ENCODE measurements at regions not wholly inside any gene's neighbourhood (a gene's known extent, or its start where the extent isn't known, plus 50 kb on each side); places are given as distances from the start of the nearest gene placed in this dataset.
A peak's percentile ranks its signal among the peaks of the same experiment; 100 is the strongest.

GRCh38 chr1:234986750-234987414 is 141.8 kb downstream of the TOMM20 start:
- no peak overlapping the region for H3K4me3 ChIP-seq
- no peaks in the 10 kb centered on the region for H3K9me3 ChIP-seq
- H3K27me3 ChIP-seq: no peaks in the 10 kb centered on the region
- H3K36me3 ChIP-seq: peaks cover 2% of the 10 kb centered on the region; the same call in 1 of the 2 replicates
- DNase-seq: no peak

- Histone ChIP-seq H3K27me3 (no peaks in the 10 kb centered on the region), H3K9me3 (no peaks in the 10 kb centered on the region), H3K36me3 (peaks cover 2% of the 10 kb centered on the region; the same call in 1 of the 2 replicates), H3K4me3 (no peak overlapping the region)
- DNase-seq: no peak
These were observed 142.9 kb downstream of the TOMM20 start for GRCh38 chr1:234985516-234986294.

GRCh38 chr1:234985007-234985370 is 143.6 kb downstream of the TOMM20 start:
- H3K27me3 ChIP-seq: no peaks in the 10 kb centered on the region
- H3K4me3 ChIP-seq: no peak overlapping the region
- no peak for DNase-seq
- H3K9me3 ChIP-seq: no peaks in the 10 kb centered on the region
- peaks cover 2% of the 10 kb centered on the region; the same call in 1 of the 2 replicates for H3K36me3 ChIP-seq

- no peaks in the 10 kb centered on the region for H3K27me3 ChIP-seq
- H3K9me3 ChIP-seq: no peaks in the 10 kb centered on the region
- no peak overlapping the region for H3K4me3 ChIP-seq
- H3K36me3 ChIP-seq: peaks cover 2% of the 10 kb centered on the region; the same call in 1 of the 2 replicates
- DNase-seq: no peak
These were observed 144.9 kb downstream of the TOMM20 start for GRCh38 chr1:234983564-234984238.

GRCh38 chr1:234981758-234982157 is 146.9 kb downstream of the TOMM20 start:
- H3K36me3 ChIP-seq: no peaks in the 10 kb centered on the region
- DNase-seq: no peak
- no peaks in the 10 kb centered on the region for H3K9me3 ChIP-seq
- H3K4me3 ChIP-seq: no peak overlapping the region
- H3K27me3 ChIP-seq: no peaks in the 10 kb centered on the region

GRCh38 chr1:234980645-234981396 is 147.8 kb downstream of the TOMM20 start:
- Histone ChIP-seq H3K27me3 (no peaks in the 10 kb centered on the region), H3K4me3 (no peak overlapping the region), H3K9me3 (no peaks in the 10 kb centered on the region), H3K36me3 (no peaks in the 10 kb centered on the region)
- peak; percentile 99 for DNase-seq

GRCh38 chr1:234980291-234980644 is 148.4 kb downstream of the TOMM20 start:
- no peak for DNase-seq
- no peak overlapping the region for H3K4me3 ChIP-seq

GRCh38 chr1:234979296-234980279 is 149.0 kb downstream of the TOMM20 start:
- no peak overlapping the region for H3K4me3 ChIP-seq
- no peaks in the 10 kb centered on the region for H3K36me3 ChIP-seq
- no peaks in the 10 kb centered on the region for H3K27me3 ChIP-seq
- H3K9me3 ChIP-seq: no peaks in the 10 kb centered on the region
- DNase-seq: no peak

More at GRCh38 chr1:234980291-234980644, 148.4 kb downstream of the TOMM20 start:
- Histone ChIP-seq H3K36me3 (no peaks in the 10 kb centered on the region), H3K27me3 (no peaks in the 10 kb centered on the region), H3K9me3 (no peaks in the 10 kb centered on the region)

GRCh38 chr1:234978397-234979295 is 150.0 kb downstream of the TOMM20 start:
- DNase-seq: peak; percentile 82
- H3K36me3 ChIP-seq: no peaks in the 10 kb centered on the region
- H3K4me3 ChIP-seq: no peak overlapping the region

GRCh38 chr1:234977875-234978396 is 150.7 kb downstream of the TOMM20 start:
- Histone ChIP-seq H3K27me3 (no peaks in the 10 kb centered on the region), H3K36me3 (no peaks in the 10 kb centered on the region), H3K9me3 (no peaks in the 10 kb centered on the region), H3K4me3 (no peak overlapping the region)
- DNase-seq: no peak

More at GRCh38 chr1:234978397-234979295, 150.0 kb downstream of the TOMM20 start:
- no peaks in the 10 kb centered on the region for H3K27me3 ChIP-seq
- H3K9me3 ChIP-seq: no peaks in the 10 kb centered on the region

- no peaks in the 10 kb centered on the region for H3K27me3 ChIP-seq
- no peak overlapping the region for H3K4me3 ChIP-seq
- no peaks in the 10 kb centered on the region for H3K36me3 ChIP-seq
- no peaks in the 10 kb centered on the region for H3K9me3 ChIP-seq
- no peak for DNase-seq
These were observed 151.6 kb downstream of the TOMM20 start for GRCh38 chr1:234976861-234977680.

GRCh38 chr1:234975941-234976860 is 152.4 kb downstream of the TOMM20 start:
- no peak for DNase-seq
- Histone ChIP-seq H3K4me3 (no peak overlapping the region), H3K36me3 (no peaks in the 10 kb centered on the region), H3K9me3 (no peaks in the 10 kb centered on the region), H3K27me3 (no peaks in the 10 kb centered on the region)

Measured in MG63 (cell line).